DOHH2 (cell line): ENCODE measurements at regions not wholly inside any gene's neighbourhood (a gene's known extent, or its start where the extent isn't known, plus 50 kb on each side); places are given as distances from the start of the nearest gene placed in this dataset.

Experiments
- CTCF ChIP-seq: fragments of 200-600 bp; sonication (generic); IDR thresholded peaks from one replicate; pipeline ENCODE4 v1.5.1; 2014; ENCODE audit warnings: antibody characterized with exemption, mild to moderate bottlenecking, low read depth, low read length; ENCODE audit not compliant: poor library complexity, severe bottlenecking
- EZH2phosphoT487 ChIP-seq: fragments of 200-600 bp; sonication (generic); IDR thresholded peaks from 2 replicates; pipeline ENCODE4 v1.6.1; 2017; ENCODE audit warnings: borderline replicate concordance, mild to moderate bottlenecking, antibody characterized with exemption, low read length, moderate library complexity, mixed read lengths

- TF ChIP-seq CTCF (no peak), EZH2phosphoT487 (no peak)
Observed at GRCh38 chr12:4843907-4844306, 65.8 kb upstream of the KCNA1 start.
